HFFc6 (cell line): ENCODE measurements at regions not wholly inside any gene's neighbourhood (a gene's known extent, or its start where the extent isn't known, plus 50 kb on each side); places are given as distances from the start of the nearest gene placed in this dataset.

Experiments
- DNase-seq: peaks from one replicate; pipeline ENCODE4 v3.0.0-alpha.2; 2018
- H3K27ac Mint-ChIP-seq: 2 replicates; pipeline ENCODE4 v1.8.0; 2020; ENCODE audit warnings: mild to moderate bottlenecking, mixed read lengths
- H3K27me3 Mint-ChIP-seq: 2 replicates; pipeline ENCODE4 v1.8.0; 2021; ENCODE audit warnings: mild to moderate bottlenecking, moderate library complexity, mixed read lengths; ENCODE audit not compliant: insufficient read depth
- H3K36me3 Mint-ChIP-seq: 2 replicates; pipeline ENCODE4 v1.8.0; 2021; ENCODE audit warnings: low read depth, mixed read lengths
- H3K4me1 Mint-ChIP-seq: 2 replicates; pipeline ENCODE4 v1.8.0; 2020; ENCODE audit warnings: low read depth, mixed read lengths
- H3K4me3 Mint-ChIP-seq: 2 replicates; pipeline ENCODE4 v1.8.0; 2020; ENCODE audit warnings: mild to moderate bottlenecking, moderate library complexity, mixed read lengths
- H3K9me3 Mint-ChIP-seq: 2 replicates; pipeline ENCODE4 v1.8.0; 2020; ENCODE audit warnings: mild to moderate bottlenecking, mixed read lengths
- CTCF ChIP-seq: fragments of 200-600 bp; sonication (generic); IDR thresholded peaks from 2 replicates; pipeline ENCODE4 v1.5.0; 2021; ENCODE audit warnings: antibody characterized with exemption, mild to moderate bottlenecking

GRCh38 chr5:60101573-60101972 lies 208.0 kb upstream of the PDE4D start:
- Mint-ChIP-seq H3K27ac (no peak overlapping the region), H3K9me3 (peaks cover 33% of the 10 kb centered on the region), H3K36me3 (no peaks in the 10 kb centered on the region), H3K4me1 (no peaks in the 10 kb centered on the region), H3K27me3 (no peaks in the 10 kb centered on the region), H3K4me3 (no peak overlapping the region)
- DNase-seq, result no peak
- TF ChIP-seq CTCF, result no peak

- H3K27ac Mint-ChIP-seq, result no peak overlapping the region
- no peak for TF ChIP-seq CTCF
- no peaks in the 10 kb centered on the region; the same call in 1 of the 2 replicates for H3K27me3 Mint-ChIP-seq
- DNase-seq, result peak; percentile 61
- peaks cover 28% of the 10 kb centered on the region for H3K9me3 Mint-ChIP-seq
- H3K4me1 Mint-ChIP-seq, result no peaks in the 10 kb centered on the region; the same call in 1 of the 2 replicates
- no peaks in the 10 kb centered on the region for H3K36me3 Mint-ChIP-seq
- H3K4me3 Mint-ChIP-seq, result no peak overlapping the region
Observed at GRCh38 chr5:60092671-60093422, 199.3 kb upstream of the PDE4D start.

- DNase-seq, result no peak
- no peak for TF ChIP-seq CTCF
- no peak overlapping the region for H3K27ac Mint-ChIP-seq
- H3K36me3 Mint-ChIP-seq, result no peaks in the 10 kb centered on the region
- no peak overlapping the region for H3K4me3 Mint-ChIP-seq
- H3K9me3 Mint-ChIP-seq, result peaks cover 44% of the 10 kb centered on the region
- no peaks in the 10 kb centered on the region for H3K4me1 Mint-ChIP-seq
- H3K27me3 Mint-ChIP-seq, result no peaks in the 10 kb centered on the region; the same call in 1 of the 2 replicates
Observed at GRCh38 chr5:60086583-60086982, 193.1 kb upstream of the PDE4D start.

- TF ChIP-seq CTCF, result no peak
- DNase-seq, result no peak
- Mint-ChIP-seq H3K27me3 (no peaks in the 10 kb centered on the region), H3K4me3 (no peak overlapping the region), H3K36me3 (peaks cover 6% of the 10 kb centered on the region; the same call in 1 of the 2 replicates), H3K9me3 (peaks cover 47% of the 10 kb centered on the region), H3K27ac (no peak overlapping the region), H3K4me1 (no peaks in the 10 kb centered on the region)
Observed at GRCh38 chr5:60084226-60084625, 190.7 kb upstream of the PDE4D start.

- no peak for TF ChIP-seq CTCF
- no peak overlapping the region for H3K27ac Mint-ChIP-seq
- H3K9me3 Mint-ChIP-seq, result peaks cover 55% of the 10 kb centered on the region
Observed at GRCh38 chr5:60077292-60077691, 183.8 kb upstream of the PDE4D start.

More at GRCh38 chr5:60077292-60077691, 183.8 kb upstream of the PDE4D start:
- H3K4me3 Mint-ChIP-seq, result no peak overlapping the region
- peaks cover 6% of the 10 kb centered on the region; the same call in 1 of the 2 replicates for H3K36me3 Mint-ChIP-seq
- no peaks in the 10 kb centered on the region for H3K4me1 Mint-ChIP-seq
- DNase-seq, result no peak
- H3K27me3 Mint-ChIP-seq, result no peaks in the 10 kb centered on the region; the same call in 1 of the 2 replicates
